HG02852 (cell line): ENCODE measurements at regions not wholly inside any gene's neighbourhood (a gene's known extent, or its start where the extent isn't known, plus 50 kb on each side); places are given as distances from the start of the nearest gene placed in this dataset.
"Not testable (repeated sequence)": the region's sequence is repeated elsewhere in the genome, so short reads cannot be mapped to it uniquely, and the experiment has no call there.

Experiments
- ATAC-seq: cut with Tn5 transposase; IDR thresholded peaks from one replicate; pipeline ENCODE4 v1.9.1; 2021; ENCODE audit warnings: mild to moderate bottlenecking, moderate library complexity; ENCODE audit not compliant: unreplicated experiment

DNA sequence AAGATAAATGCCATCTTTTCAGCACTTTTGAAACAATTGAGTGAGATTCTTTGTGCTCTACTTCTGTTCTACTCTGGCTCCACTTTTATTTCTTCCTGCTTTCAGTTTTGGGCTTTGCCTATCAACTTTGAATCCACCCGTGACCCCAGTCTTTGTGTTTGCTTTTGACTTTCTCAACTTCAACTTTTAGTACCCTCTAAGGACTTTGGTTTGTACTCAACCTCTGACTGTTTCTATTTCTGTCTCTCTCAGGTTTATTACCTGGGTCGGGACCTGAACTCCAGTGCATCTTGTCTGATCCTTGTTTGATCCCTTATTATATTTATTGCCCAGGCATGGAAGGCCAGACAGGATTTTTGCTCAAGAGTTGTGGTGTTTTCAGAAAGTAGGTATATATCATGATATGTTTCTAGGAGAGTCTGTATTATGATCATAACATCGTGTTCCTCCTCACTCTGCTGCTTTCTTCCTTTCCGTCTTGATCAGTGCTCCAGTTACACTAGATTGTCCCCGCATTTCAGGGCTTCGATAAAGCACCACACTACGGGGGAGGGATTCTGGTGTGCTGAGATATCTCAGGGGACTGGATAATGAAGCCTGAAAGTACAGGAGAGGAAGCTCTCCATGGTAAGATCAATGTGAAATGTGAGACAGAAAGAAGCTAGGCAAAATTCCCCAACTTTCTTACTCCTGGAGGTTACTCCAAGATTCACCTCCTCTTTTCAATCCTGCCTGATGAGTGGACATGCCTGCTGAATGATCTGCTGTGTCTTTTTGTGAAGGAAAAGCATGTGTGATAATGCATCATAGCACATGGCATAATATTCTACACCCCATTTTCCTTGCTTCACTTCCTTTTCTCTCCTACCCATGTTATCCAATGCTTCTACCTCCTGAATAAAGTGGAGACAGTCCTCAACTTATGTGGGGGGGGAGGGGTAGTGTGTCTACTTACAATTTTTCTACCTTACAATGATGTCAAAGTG is 155.5 kb upstream of the GRIN3A start:
- no peak for ATAC-seq

DNA sequence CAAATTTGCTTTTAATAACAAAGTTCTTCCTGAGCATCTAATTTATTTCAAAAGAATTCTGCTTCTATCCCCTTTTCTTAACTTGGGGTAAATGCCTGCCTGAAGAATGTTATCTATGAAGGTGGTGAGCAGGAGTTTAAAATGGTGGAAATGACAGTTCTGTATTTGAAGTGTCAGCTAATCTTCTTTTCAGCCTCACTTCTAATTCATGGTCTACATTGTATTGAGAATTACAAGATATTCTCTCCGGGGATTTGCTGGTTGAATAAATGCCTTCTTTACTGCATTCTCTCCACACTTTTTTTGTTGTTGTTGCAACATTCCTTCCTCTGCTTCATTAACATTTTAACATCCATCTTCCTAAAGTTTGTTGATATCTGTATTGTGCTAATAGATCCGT is 143.1 kb upstream of the GRIN3A start:
- no peak for ATAC-seq

DNA sequence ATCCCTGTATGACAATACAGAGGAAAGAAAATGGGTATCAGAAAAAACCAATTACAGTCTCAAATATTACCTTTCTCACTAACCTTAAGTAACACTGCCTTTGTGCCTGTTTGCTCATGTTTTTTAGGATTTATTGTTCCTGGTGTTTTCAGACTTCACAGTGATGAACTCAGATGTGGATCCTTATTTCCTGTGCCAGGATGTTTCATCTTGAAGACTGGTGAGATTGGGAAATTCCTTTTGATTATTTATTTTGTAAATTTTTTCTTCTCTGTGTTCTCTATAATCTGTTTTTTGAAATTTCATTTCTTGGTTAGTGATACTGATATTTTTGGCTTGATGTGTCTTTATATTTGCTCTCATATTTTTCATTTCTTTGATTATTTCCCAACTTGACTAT is 142.4 kb upstream of the GRIN3A start:
- no peak for ATAC-seq

DNA sequence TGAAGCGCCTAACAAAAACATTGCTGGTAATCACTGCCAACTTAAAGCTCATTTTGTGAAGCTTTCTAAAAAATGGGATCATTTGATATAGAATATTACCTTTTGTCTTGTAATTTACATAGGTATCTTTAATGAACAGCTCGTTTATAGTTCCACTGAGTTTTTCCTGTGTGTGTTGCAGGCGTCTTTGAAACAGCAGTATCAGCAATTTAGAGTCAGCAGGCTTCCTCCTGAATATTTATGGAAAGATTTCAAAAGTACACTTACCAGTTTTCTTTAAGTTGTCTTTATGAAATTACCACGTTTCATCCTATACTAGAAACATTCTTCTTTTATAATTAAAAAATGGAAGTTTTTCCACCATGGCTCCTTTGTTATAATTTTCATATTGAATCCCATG is 140.3 kb upstream of the GRIN3A start:
- ATAC-seq = no peak

DNA sequence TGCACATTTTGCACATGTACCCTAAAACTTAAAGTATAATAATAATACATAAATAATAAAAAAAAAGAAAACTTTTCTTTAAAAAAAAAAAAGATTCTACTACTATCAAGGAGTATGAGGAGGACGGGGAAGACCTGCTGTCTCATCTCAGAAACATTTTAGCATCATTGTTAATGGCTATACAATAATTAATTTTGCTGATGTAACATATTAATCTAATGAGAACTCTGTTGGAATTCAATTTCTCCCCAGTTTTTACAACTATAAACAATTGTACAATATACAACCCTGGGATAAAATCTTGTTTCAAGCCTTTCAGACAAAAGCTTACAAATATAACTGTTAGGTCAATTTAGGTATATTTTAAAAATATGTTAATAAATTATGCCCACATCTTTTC is 139.0 kb upstream of the GRIN3A start:
- no peak for ATAC-seq

DNA sequence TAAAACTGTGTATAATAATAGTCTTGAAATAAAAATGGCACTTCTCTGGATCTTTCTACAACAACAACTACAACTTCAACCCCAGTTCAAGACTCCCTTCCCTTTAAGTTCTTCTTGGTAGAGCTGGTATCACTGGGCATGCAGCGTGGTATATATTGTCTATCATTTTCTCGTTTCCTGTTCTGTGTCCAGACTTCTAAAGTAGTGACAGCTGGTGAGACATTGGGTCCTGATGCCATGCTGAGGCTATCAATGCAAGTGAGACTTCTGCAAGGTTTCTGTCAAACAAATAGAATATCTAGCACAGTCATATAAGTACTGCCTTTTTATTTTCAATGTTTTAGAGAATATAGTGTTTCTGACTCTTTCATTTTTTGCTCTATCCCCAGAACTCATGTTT is 123.0 kb upstream of the GRIN3A start:
- no peak for ATAC-seq

DNA sequence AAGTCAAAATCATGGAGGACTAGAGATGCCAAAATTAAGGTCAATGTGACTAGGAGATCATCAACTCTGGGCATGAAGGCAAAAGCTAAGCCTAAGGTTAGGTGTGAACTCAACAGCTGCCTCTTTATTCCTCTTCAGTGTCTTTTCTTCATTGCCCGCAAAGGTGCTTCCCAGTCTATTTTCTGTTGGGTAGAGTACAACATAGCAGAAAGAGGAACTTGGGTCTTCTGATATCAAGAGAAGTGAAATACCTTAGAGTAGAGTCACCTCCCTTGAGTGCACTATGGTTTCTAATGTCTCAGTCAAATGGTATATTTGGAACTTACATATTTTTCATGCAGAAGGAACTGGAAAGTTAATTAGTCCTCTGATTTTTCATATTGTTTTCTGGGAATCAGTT is 122.5 kb upstream of the GRIN3A start:
- no peak for ATAC-seq

DNA sequence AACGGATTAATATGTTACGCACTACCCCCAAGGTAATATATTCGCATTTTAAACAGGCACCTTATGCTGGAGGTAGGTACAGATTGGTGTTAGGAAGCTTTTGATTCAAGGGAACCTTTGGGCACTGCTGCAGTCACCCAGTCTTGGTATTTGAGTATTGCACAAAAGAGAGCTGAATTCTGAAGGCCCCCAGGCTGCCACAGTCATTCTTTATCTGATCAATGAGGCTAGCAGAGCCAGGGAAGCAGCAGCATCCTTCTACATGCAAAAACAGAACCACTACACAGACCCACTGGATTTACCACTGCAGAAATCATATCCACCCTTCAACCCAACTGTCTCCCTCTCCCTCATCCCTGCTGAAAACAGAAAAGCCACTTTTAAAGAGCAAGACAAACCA is 121.2 kb upstream of the GRIN3A start:
- no peak for ATAC-seq

DNA sequence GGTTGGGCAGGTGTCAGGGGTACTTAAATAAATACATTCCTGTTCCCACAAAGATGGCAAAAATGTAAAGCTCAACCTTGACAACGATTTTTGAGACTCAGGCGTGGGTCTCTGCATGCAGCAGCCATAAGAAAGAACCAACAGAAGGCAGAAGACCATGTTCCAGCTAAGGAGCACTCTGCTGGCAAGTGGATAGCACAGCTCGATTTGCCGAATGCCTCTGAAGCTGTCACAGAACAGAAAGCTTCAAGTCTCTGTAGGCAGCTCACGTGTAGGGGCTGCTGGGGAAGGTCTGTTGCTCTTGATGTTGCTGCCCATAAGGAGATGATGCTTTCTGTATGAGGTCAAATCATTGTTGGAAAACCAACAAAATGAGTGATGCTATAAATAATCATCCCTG is 119.6 kb upstream of the GRIN3A start:
- no peak for ATAC-seq

DNA sequence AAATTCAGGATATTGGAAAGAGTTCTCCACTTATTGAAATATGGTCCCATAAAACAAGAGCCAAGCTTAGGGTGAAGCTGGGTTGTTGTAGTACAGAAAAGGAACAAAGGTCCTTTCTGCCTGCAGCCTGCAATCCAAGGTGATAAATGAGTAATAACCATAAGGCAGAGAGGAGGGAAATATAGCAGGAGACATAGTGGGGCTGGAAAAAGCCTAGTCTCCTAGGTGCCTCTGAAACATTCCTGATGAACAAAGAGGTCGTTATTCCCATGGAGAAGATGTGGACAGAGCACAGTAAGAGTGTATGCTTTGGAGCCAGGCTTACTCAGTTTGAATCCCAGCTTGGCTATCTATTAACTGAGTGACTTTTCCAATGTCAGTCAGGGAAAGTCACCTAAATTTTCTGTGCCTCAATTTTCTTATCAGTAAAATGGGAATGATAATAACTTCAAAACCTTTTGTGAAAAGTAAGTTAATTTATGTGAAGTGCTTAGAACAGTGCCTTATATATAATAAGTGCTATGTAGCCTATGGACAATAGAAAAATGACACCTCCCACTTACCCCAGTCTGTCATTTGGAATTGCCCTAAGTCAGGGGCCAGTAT is 110.8 kb upstream of the GRIN3A start:
- no peak for ATAC-seq

DNA sequence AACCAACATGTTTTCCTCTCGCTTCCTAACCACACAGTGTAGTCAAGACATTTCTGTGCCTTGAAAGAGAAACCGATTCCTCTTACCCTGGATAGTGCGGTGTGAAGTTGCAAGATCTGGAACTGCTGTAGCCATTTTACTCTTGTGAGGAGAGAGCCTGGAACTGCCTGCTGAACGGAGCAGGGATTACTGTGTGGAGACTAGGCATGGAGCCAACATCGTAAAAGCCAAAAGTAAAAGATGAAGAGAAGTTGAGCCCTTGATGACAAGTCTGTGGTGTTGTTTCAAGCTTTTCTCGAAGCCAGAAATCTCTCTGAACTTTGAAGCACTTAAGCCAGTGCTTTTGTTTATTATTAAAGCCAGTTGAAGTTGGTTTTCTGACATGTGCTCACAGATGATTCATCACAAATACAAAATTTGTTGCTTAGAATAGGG is 110.1 kb upstream of the GRIN3A start:
- no peak for ATAC-seq

DNA sequence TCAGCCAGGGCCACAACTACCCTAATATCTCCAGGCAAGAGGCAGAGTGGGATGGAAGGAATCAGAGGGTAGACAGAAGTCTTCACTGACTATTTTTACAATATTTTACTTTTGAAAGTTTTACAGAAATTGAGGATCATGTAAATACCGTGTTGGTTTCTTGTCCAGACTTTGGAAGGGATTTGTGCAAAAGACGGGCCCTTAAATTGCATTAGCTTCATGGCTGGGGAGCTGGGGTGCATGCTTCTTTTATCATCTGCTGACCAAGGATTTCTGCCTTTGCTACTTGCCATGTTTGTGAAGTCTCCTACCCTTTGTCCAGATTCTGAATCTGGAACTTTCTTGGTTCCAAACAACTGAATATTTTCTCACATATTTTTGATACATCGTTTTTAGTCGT is 107.7 kb upstream of the GRIN3A start:
- ATAC-seq = no peak

DNA sequence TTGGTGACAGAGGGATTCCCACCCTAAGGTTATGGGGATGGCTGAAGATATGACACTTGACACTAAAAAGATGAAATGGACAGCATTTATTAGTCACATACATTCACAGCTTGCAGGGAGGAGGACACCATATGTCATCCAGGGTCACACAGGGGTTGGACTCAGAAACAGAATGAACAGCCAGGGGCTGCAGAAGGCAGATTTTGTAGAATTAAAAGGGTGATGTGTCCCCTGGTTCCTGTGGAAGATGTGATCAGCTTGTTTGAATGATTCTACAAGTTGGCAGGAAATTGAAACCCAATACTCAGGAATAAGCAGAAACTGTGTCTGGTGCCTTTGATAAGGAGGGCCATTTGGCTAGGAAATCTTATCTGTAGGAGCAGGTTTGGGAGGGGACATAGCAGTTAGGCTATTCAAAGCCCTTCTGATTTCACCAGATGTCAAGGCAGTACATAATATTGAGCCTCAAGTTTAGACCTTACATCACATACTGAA is 102.3 kb upstream of the GRIN3A start:
- no peak for ATAC-seq

DNA sequence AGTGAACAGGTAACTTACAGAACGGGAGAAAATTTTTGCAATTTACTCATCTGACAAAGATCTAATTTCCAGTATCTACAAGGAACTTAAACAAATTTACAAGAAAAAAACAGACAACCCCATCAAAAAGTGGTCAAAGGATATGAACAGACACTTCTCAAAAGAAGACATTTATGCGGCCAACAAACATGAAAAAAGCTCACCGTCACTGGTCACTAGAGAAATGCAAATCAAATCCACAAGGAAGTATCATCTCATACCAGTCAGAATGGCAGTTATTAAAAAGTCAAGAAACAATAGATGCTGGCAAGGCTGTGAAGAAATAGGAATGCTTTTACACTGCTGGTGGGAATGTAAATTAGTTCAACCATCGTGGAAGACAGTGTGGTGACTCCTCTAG is 100.5 kb upstream of the GRIN3A start:
- not testable (repeated sequence) for ATAC-seq

DNA sequence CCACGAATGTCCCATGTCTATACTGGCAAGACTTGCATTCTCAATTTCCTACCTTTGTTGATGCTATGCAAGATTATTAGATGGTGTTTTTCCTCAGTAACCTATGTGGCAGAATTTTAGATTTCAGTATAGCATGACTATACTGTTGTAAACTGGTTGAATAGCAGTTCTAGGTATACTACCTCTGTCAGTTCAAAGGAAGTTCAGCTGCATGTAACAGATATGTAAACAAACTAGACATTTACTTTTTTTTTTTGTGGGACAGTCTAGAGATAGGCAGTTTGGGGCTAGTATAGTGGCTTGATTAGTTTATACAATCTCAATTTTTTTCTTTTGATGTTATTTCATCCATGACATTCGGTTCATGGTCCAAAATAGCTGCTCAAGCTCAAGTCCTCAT is 97.6 kb upstream of the GRIN3A start:
- no peak for ATAC-seq

DNA sequence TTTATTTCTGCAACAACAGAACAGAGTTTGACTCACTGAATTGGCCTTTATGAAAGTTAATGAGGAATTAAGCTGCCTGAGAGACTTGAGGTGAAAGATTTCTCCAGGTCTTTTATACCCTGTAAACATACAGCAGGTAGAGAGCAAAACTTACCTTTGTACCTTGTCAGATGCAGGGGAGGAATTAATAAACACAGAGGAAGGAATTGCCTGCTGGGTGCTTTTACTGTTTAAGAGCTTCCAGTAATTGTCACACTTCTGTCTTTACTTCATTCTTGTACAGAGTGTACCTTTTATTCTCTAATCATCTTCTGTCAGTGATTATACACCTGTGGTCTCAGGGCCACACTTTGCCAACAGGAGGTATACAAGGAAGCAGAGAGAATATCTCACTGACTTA is 94.0 kb upstream of the GRIN3A start:
- ATAC-seq = no peak

DNA sequence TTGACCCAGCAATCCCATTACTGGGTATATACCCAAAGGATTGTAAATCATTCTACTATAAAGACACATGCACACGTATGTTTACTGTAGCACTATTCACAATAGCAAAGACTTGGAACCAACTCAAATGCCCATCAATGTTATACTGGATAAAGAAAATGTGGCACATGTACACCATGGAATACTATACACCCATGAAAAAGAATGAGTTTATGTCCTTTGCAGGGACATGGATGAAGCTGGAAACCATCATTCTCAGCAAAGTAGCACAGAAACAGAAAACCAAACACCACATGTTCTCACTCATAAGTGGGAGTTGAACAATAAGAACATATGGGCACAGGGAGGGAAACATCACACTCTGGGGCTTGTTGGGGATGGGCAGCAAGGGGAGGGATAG is 83.0 kb upstream of the GRIN3A start:
- not testable (repeated sequence) for ATAC-seq

DNA sequence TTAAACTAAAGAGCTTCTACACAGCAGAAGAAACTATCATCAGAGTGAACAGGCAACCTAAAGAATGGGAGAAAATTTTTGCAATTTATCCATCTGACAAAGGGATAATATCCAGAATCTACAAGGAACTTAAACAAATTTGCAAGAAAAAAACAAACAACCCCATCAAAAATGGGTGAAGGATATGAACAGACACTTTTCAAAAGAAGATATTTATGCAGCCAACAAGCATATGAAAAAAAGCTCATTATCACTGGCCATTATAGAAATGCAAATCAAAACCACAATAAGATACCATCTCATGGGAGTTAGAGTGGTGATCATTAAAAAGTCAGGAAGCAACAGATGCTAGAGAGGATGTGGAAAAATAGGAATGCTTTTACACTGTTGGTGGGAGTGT is 82.5 kb upstream of the GRIN3A start:
- not testable (repeated sequence) for ATAC-seq

DNA sequence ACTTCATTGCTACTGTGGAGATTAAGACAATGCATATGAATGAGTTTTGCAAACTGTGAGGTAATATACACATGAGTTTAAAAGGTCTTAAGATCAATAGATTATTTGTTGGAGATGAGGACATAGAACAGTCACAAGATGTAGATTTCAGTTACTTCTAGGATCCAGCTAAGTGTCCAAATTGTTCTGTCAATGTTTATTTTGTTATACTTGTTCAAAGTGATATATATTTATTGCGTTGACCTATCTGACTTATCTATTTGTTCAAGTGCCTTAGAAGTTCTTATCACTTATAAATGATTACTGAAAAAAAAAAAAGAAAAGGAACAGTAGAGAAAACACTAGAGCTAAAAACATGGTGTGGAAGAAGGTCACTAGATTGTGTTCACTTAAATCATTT is 75.6 kb upstream of the GRIN3A start:
- no peak for ATAC-seq

DNA sequence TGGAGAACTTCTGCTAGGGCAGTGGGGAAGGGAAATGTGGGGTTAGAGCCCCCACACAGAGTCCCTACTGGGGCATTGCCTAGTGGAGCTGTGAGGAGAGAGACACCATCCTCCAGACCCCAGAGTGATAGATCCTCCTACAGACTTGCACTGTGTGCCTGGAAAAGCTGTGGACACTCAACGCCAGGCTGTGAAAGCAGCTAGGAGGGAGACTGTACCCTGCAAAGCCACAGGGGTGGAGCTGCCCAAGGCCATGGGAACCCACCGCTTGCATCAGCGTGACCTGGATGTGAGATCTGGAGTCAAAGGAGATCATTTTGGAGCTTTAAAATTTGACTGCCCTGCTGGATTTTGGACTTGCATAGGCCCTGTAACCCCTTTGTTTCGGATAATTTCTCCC is 69.4 kb upstream of the GRIN3A start:
- not testable (repeated sequence) for ATAC-seq

DNA sequence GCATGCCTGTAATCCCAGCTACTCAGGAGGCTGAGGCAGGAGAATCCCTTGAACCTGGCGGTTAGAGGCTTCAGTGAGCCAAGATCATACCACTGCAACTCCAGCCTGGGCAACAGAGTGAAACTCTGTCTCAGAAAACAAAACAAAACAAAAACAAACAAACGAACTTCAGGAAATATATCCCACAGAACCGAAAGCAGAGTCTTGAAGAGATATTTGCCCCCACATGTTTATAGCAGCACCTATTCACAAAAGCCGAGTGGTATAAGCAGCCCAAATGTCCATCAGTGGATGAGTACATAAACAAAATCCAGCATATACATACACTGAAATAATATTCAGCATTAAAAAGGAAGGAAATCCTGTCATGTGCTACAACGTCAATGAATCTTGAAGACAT is 57.6 kb upstream of the GRIN3A start:
- no peak for ATAC-seq

DNA sequence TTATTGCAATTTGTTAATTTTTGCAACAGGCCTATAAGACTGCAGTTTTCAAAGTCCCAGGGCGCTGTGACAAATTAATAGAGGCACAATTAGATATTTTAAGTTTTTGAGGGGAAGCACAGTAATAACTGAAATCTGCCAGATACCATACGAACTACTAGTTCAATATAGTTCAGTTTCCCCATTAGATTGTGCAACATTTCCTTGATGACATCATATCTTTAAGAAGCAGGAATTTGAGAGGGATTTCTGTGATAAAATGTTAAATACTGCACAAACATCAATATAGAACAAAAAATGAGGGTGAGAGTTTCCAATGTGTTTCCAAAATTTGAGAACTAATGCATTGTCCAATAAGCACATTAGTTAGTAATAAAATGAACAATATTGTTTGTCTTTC is 56.7 kb upstream of the GRIN3A start:
- ATAC-seq = no peak
